ENCODE measurements at regions not wholly inside any gene's neighbourhood (a gene's known extent, or its start where the extent isn't known, plus 50 kb on each side); places are given as distances from the start of the nearest gene placed in this dataset.
A peak's percentile ranks its signal among the peaks of the same experiment; 100 is the strongest.

DNA sequence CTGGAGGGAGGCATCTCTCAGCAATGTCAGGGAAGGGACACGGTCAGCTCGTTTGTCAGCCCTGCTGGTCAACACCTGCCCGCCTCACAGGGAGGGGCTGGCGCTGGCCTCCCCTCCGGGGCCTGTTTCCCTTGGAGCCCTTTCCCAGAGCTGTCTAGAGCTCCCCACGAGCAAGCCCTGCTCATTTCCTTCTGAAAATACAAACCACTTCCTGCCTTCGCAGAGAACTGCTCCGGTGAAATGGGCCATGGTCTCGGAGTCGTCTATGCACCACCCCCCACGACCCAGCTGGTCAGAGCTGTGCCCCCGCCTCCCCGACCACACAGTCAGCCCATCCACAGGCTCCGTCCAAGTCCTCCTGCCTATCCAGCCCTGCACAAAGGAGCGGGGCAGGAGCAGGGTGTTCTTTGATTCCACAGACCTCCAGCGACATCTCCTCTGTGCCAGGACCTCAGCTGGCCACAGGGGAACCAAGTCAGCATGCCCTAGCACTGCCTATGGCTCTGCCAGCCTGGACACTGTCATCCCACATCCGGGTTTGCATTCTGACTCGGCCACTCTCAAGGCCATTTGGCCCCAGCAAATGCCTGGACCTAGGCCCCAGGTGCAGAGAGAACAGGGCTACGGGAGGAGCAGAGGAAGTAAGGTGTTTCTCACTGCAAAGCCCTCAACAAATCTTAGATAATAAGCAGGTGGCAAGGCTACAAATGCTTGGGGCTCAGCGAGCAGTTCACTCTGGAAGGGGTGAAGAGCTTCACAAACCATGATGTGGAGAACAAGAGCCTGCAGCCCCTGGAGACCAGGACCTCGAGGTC, 82.1 kb upstream of the WNT11 start:
- H3K4ac ChIP-seq (ENCODE audit: low read depth, low read length) = no peak overlapping the region
- no peaks in the 10 kb centered on the region for H3K27me3 ChIP-seq (ENCODE audit: insufficient read depth, low read length, poor library complexity)
- no peak overlapping the region for H2BK5ac ChIP-seq (ENCODE audit: low read length)
- H2AK5ac ChIP-seq (ENCODE audit: low read length) = no peak overlapping the region
- DNase-seq = no peak
- peaks cover 3% of the 10 kb centered on the region for H3K4me1 ChIP-seq (ENCODE audit: control insufficient read depth, low read depth, low read length)
- H3K27ac ChIP-seq (ENCODE audit: low read depth, low read length) = no peak overlapping the region
- H3K18ac ChIP-seq (ENCODE audit: low read length) = no peak overlapping the region
- no peak overlapping the region for H4K8ac ChIP-seq (ENCODE audit: low read depth, low read length)
- no peak overlapping the region for H4K5ac ChIP-seq (ENCODE audit: low read length)
- H3K36me3 ChIP-seq (ENCODE audit: control insufficient read depth, insufficient read depth, low read length) = no peaks in the 10 kb centered on the region
- H3K4me3 ChIP-seq (ENCODE audit: low read length) = no peak overlapping the region
- no peak overlapping the region for H2BK120ac ChIP-seq (ENCODE audit: low read depth, low read length)
- H3K79me1 ChIP-seq (ENCODE audit: low read length) = no peaks in the 10 kb centered on the region
- H3K79me2 ChIP-seq (ENCODE audit: control insufficient read depth, insufficient read depth, low read length) = no peaks in the 10 kb centered on the region
- H3K4me2 ChIP-seq (ENCODE audit: low read length) = no peak overlapping the region
- no peak overlapping the region for H3K9ac ChIP-seq (ENCODE audit: low read length)
- no peak overlapping the region for H3K23ac ChIP-seq (ENCODE audit: low read length)
- WGBS (ENCODE audit: extremely low coverage, insufficient coverage, low lambda C conversion rate) = no CpG with 5 or more reads among the region's 21 CpGs
- no peak overlapping the region for H3K56ac ChIP-seq (ENCODE audit: low read length)
- H2BK15ac ChIP-seq (replicated peaks; ENCODE audit: low read depth) = no peak overlapping the region

DNA sequence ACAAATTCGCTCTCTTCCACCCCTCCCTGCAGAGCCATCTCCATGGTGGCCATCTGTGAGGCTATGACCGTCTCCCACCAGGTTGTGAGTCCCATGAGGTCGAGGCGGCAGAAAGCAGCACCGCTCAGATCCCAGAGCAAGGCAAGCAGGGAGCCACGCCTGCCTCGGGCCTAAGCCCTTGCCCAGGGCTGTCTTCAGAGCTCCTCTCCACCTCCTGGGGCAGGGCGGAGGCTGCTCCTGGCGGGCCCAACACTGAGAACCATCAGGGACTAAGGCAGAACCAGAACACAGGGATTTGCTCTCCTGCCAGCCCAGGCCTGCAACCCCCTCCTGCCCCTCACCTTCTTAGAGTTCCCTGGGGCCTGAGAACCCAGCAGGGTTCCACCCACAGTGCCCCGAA, 80.9 kb upstream of the WNT11 start:
- no peak overlapping the region for H2BK15ac ChIP-seq (replicated peaks; ENCODE audit: low read depth)
- no CpG with 5 or more reads among the region's 10 CpGs for WGBS (ENCODE audit: extremely low coverage, insufficient coverage, low lambda C conversion rate)
- DNase-seq = no peak

GRCh38 chr11:76285397-76286104, 79.2 kb upstream of the WNT11 start:
- Histone ChIP-seq H3K9ac (ENCODE audit: low read length) (no peak overlapping the region), H3K36me3 (ENCODE audit: control insufficient read depth, insufficient read depth, low read length) (no peaks in the 10 kb centered on the region), H2BK5ac (ENCODE audit: low read length) (no peak overlapping the region), H4K5ac (ENCODE audit: low read length) (no peak overlapping the region), H3K4me1 (ENCODE audit: control insufficient read depth, low read depth, low read length) (peaks cover 3% of the 10 kb centered on the region), H3K4me2 (ENCODE audit: low read length) (no peak overlapping the region), H3K23ac (ENCODE audit: low read length) (no peak overlapping the region), H2BK120ac (ENCODE audit: low read depth, low read length) (no peak overlapping the region), H3K79me2 (ENCODE audit: control insufficient read depth, insufficient read depth, low read length) (no peaks in the 10 kb centered on the region), H3K4me3 (ENCODE audit: low read length) (no peak overlapping the region), H3K27ac (ENCODE audit: low read depth, low read length) (no peak overlapping the region), H2BK15ac (replicated peaks; ENCODE audit: low read depth) (no peak overlapping the region), H3K56ac (ENCODE audit: low read length) (no peak overlapping the region), H3K27me3 (ENCODE audit: insufficient read depth, low read length, poor library complexity) (no peaks in the 10 kb centered on the region), H3K79me1 (ENCODE audit: low read length) (no peaks in the 10 kb centered on the region), H2AK5ac (ENCODE audit: low read length) (no peak overlapping the region), H3K18ac (ENCODE audit: low read length) (no peak overlapping the region), H3K4ac (ENCODE audit: low read depth, low read length) (no peak overlapping the region), H4K8ac (ENCODE audit: low read depth, low read length) (no peak overlapping the region)
- DNase-seq = no peak
- no CpG with 5 or more reads among the region's 6 CpGs for WGBS (ENCODE audit: extremely low coverage, insufficient coverage, low lambda C conversion rate)

More for the DNA sequence above, 80.9 kb upstream of the WNT11 start:
- Histone ChIP-seq H3K4ac (ENCODE audit: low read depth, low read length) (no peak overlapping the region), H3K18ac (ENCODE audit: low read length) (no peak overlapping the region), H3K27me3 (ENCODE audit: insufficient read depth, low read length, poor library complexity) (no peaks in the 10 kb centered on the region), H3K4me2 (ENCODE audit: low read length) (no peak overlapping the region), H2BK120ac (ENCODE audit: low read depth, low read length) (no peak overlapping the region), H3K79me2 (ENCODE audit: control insufficient read depth, insufficient read depth, low read length) (no peaks in the 10 kb centered on the region), H3K27ac (ENCODE audit: low read depth, low read length) (no peak overlapping the region), H3K9ac (ENCODE audit: low read length) (no peak overlapping the region), H3K36me3 (ENCODE audit: control insufficient read depth, insufficient read depth, low read length) (no peaks in the 10 kb centered on the region), H3K23ac (ENCODE audit: low read length) (no peak overlapping the region), H3K4me3 (ENCODE audit: low read length) (no peak overlapping the region), H3K4me1 (ENCODE audit: control insufficient read depth, low read depth, low read length) (peaks cover 3% of the 10 kb centered on the region), H4K8ac (ENCODE audit: low read depth, low read length) (no peak overlapping the region), H2AK5ac (ENCODE audit: low read length) (no peak overlapping the region), H4K5ac (ENCODE audit: low read length) (no peak overlapping the region), H3K56ac (ENCODE audit: low read length) (no peak overlapping the region), H3K79me1 (ENCODE audit: low read length) (no peaks in the 10 kb centered on the region), H2BK5ac (ENCODE audit: low read length) (no peak overlapping the region)

DNA sequence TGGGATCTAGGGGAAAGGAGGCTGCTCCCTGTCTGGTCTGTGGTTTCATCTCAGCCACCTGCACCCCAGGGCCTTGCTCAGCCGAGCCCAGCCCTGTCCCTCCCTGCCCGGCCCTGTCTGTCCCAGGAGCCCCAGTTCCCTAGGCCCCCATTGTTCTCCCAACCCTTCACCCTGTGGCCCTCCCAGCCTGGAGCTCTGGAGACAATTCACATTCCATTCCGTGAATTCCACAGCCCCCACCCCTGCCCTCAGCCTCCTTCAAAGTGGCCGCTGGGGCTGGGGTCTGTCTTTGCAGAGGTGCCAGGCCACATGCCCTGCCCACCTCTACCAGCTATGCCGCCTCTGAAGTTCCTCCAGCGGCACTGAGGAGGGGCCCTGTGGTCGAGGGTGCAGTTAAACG, 77.9 kb upstream of the WNT11 start:
- Histone ChIP-seq H3K4me3 (ENCODE audit: low read length) (no peak overlapping the region), H3K36me3 (ENCODE audit: control insufficient read depth, insufficient read depth, low read length) (no peaks in the 10 kb centered on the region), H2BK120ac (ENCODE audit: low read depth, low read length) (no peak overlapping the region), H3K9ac (ENCODE audit: low read length) (no peak overlapping the region), H4K5ac (ENCODE audit: low read length) (no peak overlapping the region), H3K27me3 (ENCODE audit: insufficient read depth, low read length, poor library complexity) (no peaks in the 10 kb centered on the region), H2BK5ac (ENCODE audit: low read length) (no peak overlapping the region), H4K8ac (ENCODE audit: low read depth, low read length) (no peak overlapping the region), H3K4me1 (ENCODE audit: control insufficient read depth, low read depth, low read length) (peaks cover 3% of the 10 kb centered on the region), H3K79me2 (ENCODE audit: control insufficient read depth, insufficient read depth, low read length) (no peaks in the 10 kb centered on the region), H2BK15ac (replicated peaks; ENCODE audit: low read depth) (no peak overlapping the region), H3K18ac (ENCODE audit: low read length) (no peak overlapping the region), H3K23ac (ENCODE audit: low read length) (no peak overlapping the region), H3K4me2 (ENCODE audit: low read length) (no peak overlapping the region), H3K79me1 (ENCODE audit: low read length) (no peaks in the 10 kb centered on the region), H3K27ac (ENCODE audit: low read depth, low read length) (no peak overlapping the region), H2AK5ac (ENCODE audit: low read length) (no peak overlapping the region), H3K56ac (ENCODE audit: low read length) (peak overlapping the region; percentile 69), H3K4ac (ENCODE audit: low read depth, low read length) (no peak overlapping the region)
- no CpG with 5 or more reads among the region's 8 CpGs for whole genome bisulfite sequencing (ENCODE audit: extremely low coverage, insufficient coverage, low lambda C conversion rate)
- peak; percentile 79 for DNase-seq

GRCh38 chr11:76282811-76283595, 76.7 kb upstream of the WNT11 start:
- H3K79me1 ChIP-seq (ENCODE audit: low read length) = no peaks in the 10 kb centered on the region
- H4K8ac ChIP-seq (ENCODE audit: low read depth, low read length) = no peak overlapping the region
- no peak overlapping the region for H3K56ac ChIP-seq (ENCODE audit: low read length)
- H3K4me2 ChIP-seq (ENCODE audit: low read length) = no peak overlapping the region
- H3K36me3 ChIP-seq (ENCODE audit: control insufficient read depth, insufficient read depth, low read length) = no peaks in the 10 kb centered on the region
- peak; percentile 46 for DNase-seq
- H3K27ac ChIP-seq (ENCODE audit: low read depth, low read length) = no peak overlapping the region
- H4K5ac ChIP-seq (ENCODE audit: low read length) = no peak overlapping the region
- H2BK5ac ChIP-seq (ENCODE audit: low read length) = no peak overlapping the region
- H3K18ac ChIP-seq (ENCODE audit: low read length) = no peak overlapping the region
- no peak overlapping the region for H3K23ac ChIP-seq (ENCODE audit: low read length)
- H3K27me3 ChIP-seq (ENCODE audit: insufficient read depth, low read length, poor library complexity) = no peaks in the 10 kb centered on the region
- WGBS (ENCODE audit: extremely low coverage, insufficient coverage, low lambda C conversion rate) = no CpG with 5 or more reads among the region's 10 CpGs
- peaks cover 3% of the 10 kb centered on the region for H3K4me1 ChIP-seq (ENCODE audit: control insufficient read depth, low read depth, low read length)
- H3K79me2 ChIP-seq (ENCODE audit: control insufficient read depth, insufficient read depth, low read length) = no peaks in the 10 kb centered on the region
- no peak overlapping the region for H2AK5ac ChIP-seq (ENCODE audit: low read length)
- H3K4ac ChIP-seq (ENCODE audit: low read depth, low read length) = no peak overlapping the region
- no peak overlapping the region for H2BK15ac ChIP-seq (replicated peaks; ENCODE audit: low read depth)
- H3K9ac ChIP-seq (ENCODE audit: low read length) = no peak overlapping the region
- no peak overlapping the region for H2BK120ac ChIP-seq (ENCODE audit: low read depth, low read length)
- H3K4me3 ChIP-seq (ENCODE audit: low read length) = no peak overlapping the region
